GM23248 (cell line): ENCODE measurements at regions not wholly inside any gene's neighbourhood (a gene's known extent, or its start where the extent isn't known, plus 50 kb on each side); places are given as distances from the start of the nearest gene placed in this dataset.

Experiments
- EZH2 ChIP-seq: fragments of 200-600 bp; sonication (generic); IDR thresholded peaks from 2 replicates; pipeline ENCODE4 v1.6.1; 2018; ENCODE audit warnings: antibody characterized with exemption, mild to moderate bottlenecking; ENCODE audit not compliant: insufficient read depth, poor library complexity, severe bottlenecking
- EZH2phosphoT487 ChIP-seq: fragments of 200-600 bp; sonication (generic); IDR thresholded peaks from 2 replicates; pipeline ENCODE4 v1.6.1; 2018; ENCODE audit warnings: antibody characterized with exemption, moderate library complexity, mild to moderate bottlenecking, low read depth; ENCODE audit not compliant: insufficient read depth

GRCh38 chr2:163395602-163396001, 340.2 kb downstream of the FIGN start:
- TF ChIP-seq EZH2phosphoT487 = no peak
- TF ChIP-seq EZH2 = no peak
